ENCODE measurements at regions not wholly inside any gene's neighbourhood (a gene's known extent, or its start where the extent isn't known, plus 50 kb on each side); places are given as distances from the start of the nearest gene placed in this dataset.

- DNase-seq (ENCODE audit: low spot score): no peak
Observed at GRCh38 chr3:106755336-106755735, 621.9 kb upstream of the CCDC54 start.

- DNase-seq (ENCODE audit: low spot score): no peak
Observed at GRCh38 chr3:106756901-106757300, 620.3 kb upstream of the CCDC54 start.

- no peak for DNase-seq (ENCODE audit: low spot score)
Observed at GRCh38 chr3:106758459-106758858, 618.8 kb upstream of the CCDC54 start.

- DNase-seq (ENCODE audit: low spot score): no peak
Observed at GRCh38 chr3:106759731-106760130, 617.5 kb upstream of the CCDC54 start.

GRCh38 chr3:106765342-106765741 lies 611.9 kb upstream of the CCDC54 start:
- DNase-seq (ENCODE audit: low spot score): no peak

GRCh38 chr3:106768941-106769480 lies 608.2 kb upstream of the CCDC54 start:
- DNase-seq (ENCODE audit: low spot score): no peak

- no peak for DNase-seq (ENCODE audit: low spot score)
Observed at GRCh38 chr3:106773795-106774194, 603.4 kb upstream of the CCDC54 start.

GRCh38 chr3:106783231-106783630 lies 594.0 kb upstream of the CCDC54 start:
- DNase-seq (ENCODE audit: low spot score): no peak

GRCh38 chr3:106789276-106789675 lies 588.0 kb upstream of the CCDC54 start:
- no peak for DNase-seq (ENCODE audit: low spot score)

- no peak for DNase-seq (ENCODE audit: low spot score)
Observed at GRCh38 chr3:106792716-106793115, 584.5 kb upstream of the CCDC54 start.

GRCh38 chr3:106794442-106794841 lies 582.8 kb upstream of the CCDC54 start:
- DNase-seq (ENCODE audit: low spot score): no peak

- DNase-seq (ENCODE audit: low spot score): no peak
Observed at GRCh38 chr3:106795553-106795952, 581.7 kb upstream of the CCDC54 start.

- DNase-seq (ENCODE audit: low spot score): no peak
Observed at GRCh38 chr3:106797461-106797860, 579.8 kb upstream of the CCDC54 start.

GRCh38 chr3:106805625-106806024 lies 571.6 kb upstream of the CCDC54 start:
- DNase-seq (ENCODE audit: low spot score): no peak

- no peak for DNase-seq (ENCODE audit: low spot score)
Observed at GRCh38 chr3:106806964-106807363, 570.3 kb upstream of the CCDC54 start.

GRCh38 chr3:106809041-106809440 lies 568.2 kb upstream of the CCDC54 start:
- DNase-seq (ENCODE audit: low spot score): no peak

GRCh38 chr3:106809623-106810299 lies 567.5 kb upstream of the CCDC54 start:
- no peak for DNase-seq (ENCODE audit: low spot score)

GRCh38 chr3:106810300-106810875 lies 566.9 kb upstream of the CCDC54 start:
- DNase-seq (ENCODE audit: low spot score): no peak

- no peak for DNase-seq (ENCODE audit: low spot score)
Observed at GRCh38 chr3:106811376-106811775, 565.9 kb upstream of the CCDC54 start.

GRCh38 chr3:106813742-106814141 lies 563.5 kb upstream of the CCDC54 start:
- DNase-seq (ENCODE audit: low spot score): no peak

GRCh38 chr3:106814231-106814630 lies 563.0 kb upstream of the CCDC54 start:
- no peak for DNase-seq (ENCODE audit: low spot score)

GRCh38 chr3:106816838-106817237 lies 560.4 kb upstream of the CCDC54 start:
- DNase-seq (ENCODE audit: low spot score): no peak

GRCh38 chr3:106817706-106818105 lies 559.5 kb upstream of the CCDC54 start:
- no peak for DNase-seq (ENCODE audit: low spot score)

GRCh38 chr3:106819440-106819839 lies 557.8 kb upstream of the CCDC54 start:
- no peak for DNase-seq (ENCODE audit: low spot score)

Data from LoVo (cell line).